Fibroblast of lung (primary cell): ENCODE measurements at regions not wholly inside any gene's neighbourhood (a gene's known extent, or its start where the extent isn't known, plus 50 kb on each side); places are given as distances from the start of the nearest gene placed in this dataset.

Experiments used
- EZH2 ChIP-seq: IDR thresholded peaks from 2 replicates; pipeline ENCODE4 v1.5.1; 2012; ENCODE audit warnings: low read length, control low read depth, mild to moderate bottlenecking; ENCODE audit errors: missing control alignments
- TF ChIP-seq, protein P1 (sequence below), 2 donors: IDR thresholded peaks in 1 of 2; conservative IDR thresholded peaks in 1 of 2; 1 replicate in 1 of 2; 2 replicates in 1 of 2; pipeline ENCODE4 v1.5.1; 2011 to 2012; ENCODE audit warnings: low read length in 2 of 2, control low read depth in 1 of 2, inconsistent platforms in 1 of 2, low read depth in 1 of 2, mild to moderate bottlenecking in 1 of 2

DNA sequence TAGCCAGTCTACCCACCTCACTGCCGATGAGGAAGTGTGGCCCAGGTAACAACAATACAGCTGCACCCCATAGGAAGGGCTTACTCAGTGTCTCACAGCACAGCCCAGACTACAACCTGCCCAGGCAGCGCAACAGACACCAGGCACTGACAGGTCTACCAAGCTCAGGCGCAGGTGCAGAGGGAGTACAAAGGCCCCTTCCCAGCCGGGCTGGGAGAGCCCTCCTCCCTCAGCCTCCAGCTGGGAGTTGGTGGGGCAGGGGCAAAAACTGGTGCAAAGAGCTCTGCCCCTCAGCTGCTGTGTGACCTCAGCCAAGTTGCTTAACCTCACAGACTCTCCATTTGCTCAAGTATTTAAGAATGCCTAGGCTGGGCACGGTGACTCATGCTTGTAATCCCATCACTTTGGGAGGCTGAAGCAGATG, 112.6 kb upstream of the LHX1 start:
- TF ChIP-seq, protein P1, sequence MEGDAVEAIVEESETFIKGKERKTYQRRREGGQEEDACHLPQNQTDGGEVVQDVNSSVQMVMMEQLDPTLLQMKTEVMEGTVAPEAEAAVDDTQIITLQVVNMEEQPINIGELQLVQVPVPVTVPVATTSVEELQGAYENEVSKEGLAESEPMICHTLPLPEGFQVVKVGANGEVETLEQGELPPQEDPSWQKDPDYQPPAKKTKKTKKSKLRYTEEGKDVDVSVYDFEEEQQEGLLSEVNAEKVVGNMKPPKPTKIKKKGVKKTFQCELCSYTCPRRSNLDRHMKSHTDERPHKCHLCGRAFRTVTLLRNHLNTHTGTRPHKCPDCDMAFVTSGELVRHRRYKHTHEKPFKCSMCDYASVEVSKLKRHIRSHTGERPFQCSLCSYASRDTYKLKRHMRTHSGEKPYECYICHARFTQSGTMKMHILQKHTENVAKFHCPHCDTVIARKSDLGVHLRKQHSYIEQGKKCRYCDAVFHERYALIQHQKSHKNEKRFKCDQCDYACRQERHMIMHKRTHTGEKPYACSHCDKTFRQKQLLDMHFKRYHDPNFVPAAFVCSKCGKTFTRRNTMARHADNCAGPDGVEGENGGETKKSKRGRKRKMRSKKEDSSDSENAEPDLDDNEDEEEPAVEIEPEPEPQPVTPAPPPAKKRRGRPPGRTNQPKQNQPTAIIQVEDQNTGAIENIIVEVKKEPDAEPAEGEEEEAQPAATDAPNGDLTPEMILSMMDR (conservative IDR thresholded peaks at IDR 0.05 in 1 of 2, IDR thresholded peaks at IDR 0.05 in 1 of 2; ENCODE audit: low read depth in 1 of 2, low read length in 2 of 2), result no peak
- no peak for TF ChIP-seq EZH2
